ENCODE measurements at regions not wholly inside any gene's neighbourhood (a gene's known extent, or its start where the extent isn't known, plus 50 kb on each side); places are given as distances from the start of the nearest gene placed in this dataset.

DNA sequence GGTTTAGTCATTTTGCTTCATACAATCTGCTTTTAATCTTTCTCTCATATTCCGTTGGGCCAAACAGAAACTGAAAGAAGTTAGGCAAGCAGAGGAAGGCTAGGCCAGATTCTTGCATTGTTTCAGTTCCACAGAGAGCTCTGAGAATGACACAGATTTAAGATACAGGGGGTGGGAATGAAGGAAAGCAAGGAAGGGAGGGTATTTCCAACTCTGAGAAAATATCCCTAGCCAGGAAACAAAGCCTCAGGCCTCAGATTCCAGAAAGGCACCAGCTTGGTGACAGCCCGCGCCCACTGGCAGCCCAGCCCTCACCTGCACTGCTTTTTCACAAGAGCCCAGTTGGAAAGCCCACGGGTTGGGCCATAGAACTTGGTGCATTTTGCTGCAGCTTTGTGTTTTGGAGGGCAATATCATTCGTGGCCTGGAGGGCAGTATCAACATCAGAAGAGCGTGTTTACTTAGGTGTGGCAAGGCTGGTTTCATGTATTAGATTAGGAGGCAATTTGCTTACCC is 63.5 kb downstream of the ENC1 start:
- no peak for DNase-seq (ENCODE audit: low spot score)

DNA sequence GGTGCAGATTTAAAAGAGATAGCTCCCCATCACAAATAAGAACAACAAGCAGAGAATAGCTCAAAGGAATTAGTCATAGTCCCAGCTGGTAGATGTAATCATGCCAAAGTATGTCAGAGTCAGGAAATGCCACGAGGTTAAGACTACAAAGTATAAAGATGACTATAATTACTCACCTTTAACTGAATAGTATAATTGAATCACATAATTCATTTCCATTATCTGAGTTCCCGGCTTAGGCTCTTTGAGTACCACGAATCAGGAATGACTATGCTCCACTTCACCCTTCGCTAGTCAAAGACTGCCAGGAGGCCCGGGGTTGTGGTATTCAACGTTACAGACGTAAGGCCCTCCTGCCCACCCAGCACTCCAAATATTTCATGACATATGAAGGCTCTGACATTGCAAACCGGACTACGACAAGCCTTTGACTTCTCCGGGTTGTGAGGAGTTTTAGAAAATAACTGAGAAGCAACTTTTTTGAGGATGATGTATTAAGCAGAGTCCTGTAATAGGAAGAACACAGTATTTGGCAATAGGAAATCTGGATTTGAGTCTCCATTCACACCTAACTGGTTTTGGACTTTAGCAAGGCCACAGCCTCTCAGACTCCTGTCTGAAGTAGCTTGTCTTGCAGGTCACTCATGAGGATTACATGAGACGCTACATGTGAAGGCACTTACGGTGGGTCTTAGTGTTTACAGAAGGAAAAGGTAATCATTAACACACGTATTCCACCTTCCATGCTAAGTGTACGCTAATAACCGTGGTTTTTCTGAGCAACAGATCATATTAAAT is 64.6 kb downstream of the ENC1 start:
- DNase-seq (ENCODE audit: low spot score): no peak

DNA sequence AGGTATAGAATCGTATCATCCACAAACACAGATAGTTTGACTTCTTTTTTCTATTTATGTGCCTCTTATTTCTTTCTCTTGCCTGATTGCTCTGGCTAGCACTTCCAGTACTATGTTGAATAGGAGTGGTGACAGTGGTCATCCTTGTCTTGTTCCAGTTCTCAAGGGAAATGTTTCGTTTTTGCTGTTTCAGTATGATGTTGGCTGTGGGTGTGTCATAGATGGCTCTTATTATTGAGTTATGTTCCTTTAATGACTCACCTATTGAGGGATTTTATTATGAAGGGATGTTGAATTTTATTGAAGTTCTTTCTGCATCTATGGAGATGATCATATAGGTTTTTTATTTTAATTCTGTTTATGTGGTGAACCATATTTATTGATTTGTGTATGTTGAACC is 70.3 kb downstream of the ENC1 start:
- no peak for DNase-seq (ENCODE audit: low spot score)

DNA sequence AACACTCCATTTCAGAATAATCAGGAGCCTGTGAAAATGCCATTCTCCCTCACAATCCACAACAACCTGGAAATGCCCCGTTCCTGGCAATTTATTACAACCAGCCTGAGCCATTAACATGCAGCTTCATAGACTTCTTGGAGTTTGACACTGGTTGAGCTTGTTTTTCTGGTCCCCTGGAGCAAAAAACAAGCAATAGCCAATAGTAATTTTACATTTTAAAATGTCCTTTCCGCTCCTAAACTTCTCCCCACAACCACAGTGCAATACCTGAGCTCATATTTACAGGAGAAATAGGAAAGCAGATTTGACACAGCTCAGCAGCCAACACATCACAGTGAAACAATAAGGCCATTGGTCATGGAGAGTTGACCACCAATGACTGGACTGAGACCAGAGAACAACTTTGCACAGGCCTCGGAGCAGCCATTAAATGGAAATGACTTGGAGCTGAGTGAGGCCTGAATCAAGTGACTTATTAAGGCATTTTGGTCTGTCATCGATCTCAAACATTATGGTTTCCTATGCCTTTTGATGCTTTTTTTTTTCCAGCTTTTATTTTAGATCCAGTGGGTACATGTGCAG is 73.0 kb downstream of the ENC1 start:
- DNase-seq (ENCODE audit: low spot score): peak; percentile 30

DNA sequence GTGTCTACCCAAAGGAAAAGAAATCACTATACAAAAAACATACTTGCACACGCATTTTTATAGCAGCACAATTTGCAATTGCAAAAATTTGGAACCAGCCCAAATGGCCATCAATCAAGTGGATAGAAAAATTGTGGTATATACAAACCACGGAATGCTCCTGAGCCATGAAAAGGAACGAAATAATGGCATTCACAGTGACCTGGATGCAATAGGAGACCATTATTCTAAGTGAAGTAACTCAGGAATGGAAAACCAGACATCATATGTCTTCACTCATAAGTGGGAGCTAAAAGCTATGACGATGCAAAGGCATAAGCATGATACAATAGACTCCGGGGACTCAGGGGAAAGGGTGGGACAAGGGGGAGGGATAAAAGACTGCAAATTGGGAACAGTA is 78.4 kb downstream of the ENC1 start:
- no peak for DNase-seq (ENCODE audit: low spot score)

DNA sequence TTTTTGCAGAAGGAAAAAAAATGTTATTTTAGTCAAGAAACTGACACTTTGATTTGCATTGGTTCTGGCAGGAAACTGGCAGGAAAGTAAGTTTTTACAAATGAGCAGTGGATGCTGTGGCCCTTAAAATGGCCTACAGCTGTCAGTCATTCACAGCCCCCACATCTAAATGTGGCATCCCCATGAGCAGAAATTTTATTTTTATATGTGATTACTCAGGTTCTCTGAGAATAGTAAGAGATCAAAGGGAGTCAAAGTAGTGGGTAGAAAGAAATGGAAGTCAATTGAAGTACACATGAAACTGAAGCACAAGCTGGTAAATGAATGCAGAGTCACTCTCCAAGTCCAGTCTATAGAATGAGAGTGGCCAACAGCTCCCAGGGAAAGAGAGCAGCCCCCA is 80.3 kb downstream of the ENC1 start:
- no peak for DNase-seq (ENCODE audit: low spot score)

DNA sequence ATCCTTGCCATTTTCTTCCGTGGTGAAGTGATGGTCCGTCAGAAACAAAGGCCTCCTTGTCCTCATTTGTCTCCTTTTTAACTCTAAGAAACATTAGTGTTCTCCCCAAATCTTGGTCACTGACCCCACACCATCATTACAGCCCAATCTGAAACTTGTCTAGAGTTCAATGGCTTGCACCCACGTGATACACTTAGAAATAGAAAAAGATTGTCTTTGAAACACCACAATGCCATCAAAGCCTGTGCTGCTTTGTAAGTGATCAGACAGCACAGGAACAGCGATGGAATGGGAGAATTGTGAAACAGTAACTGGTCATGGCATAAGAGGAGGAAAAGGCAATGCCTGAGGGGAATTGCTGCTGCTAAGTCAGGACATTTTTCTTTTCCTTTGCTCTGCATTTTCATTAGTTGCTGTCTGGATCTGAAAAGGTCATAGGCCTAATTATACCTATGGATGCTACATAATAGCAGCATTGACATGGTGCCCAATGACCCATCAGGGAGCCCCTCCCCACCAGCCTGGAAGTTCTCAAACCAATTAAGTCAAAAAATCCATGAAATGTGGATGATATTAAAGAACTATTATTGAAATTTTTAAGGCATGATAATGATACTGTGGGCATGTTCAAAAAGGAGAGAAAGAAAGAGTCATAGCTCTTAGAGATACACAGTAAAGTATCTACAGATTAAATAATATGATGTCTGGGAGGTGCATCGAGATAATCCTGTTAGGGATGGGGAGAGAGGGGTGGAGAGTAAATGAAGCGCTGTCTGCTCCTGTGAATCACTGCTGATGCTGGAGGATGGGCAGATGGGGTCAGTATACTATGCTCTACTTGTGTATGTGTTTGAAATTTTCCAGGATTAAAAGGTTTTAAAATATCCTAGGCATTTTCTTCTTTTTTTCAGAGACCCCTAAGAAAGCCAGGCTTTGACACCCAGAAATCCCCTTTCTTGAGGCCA is 83.6 kb downstream of the ENC1 start:
- DNase-seq (ENCODE audit: low spot score): no peak

DNA sequence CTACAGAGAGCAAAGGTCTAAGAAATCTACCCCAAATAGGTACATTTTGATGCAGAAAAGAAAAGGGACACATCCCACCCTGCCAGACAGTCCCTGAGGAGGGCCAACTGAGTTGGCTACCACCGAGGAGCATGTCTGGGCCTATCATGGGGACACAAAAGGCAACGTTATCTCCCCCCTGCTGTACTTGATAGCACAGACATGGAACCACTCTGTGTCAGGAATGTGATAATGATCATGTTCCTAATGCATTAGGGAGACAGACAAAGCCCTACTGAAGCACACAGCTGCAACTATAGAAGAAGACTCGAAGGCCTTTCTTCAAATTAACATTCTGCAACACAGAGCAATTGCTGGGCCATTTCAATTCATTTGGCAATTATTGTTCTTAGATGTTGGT is 84.5 kb downstream of the ENC1 start:
- DNase-seq (ENCODE audit: low spot score): no peak

DNA sequence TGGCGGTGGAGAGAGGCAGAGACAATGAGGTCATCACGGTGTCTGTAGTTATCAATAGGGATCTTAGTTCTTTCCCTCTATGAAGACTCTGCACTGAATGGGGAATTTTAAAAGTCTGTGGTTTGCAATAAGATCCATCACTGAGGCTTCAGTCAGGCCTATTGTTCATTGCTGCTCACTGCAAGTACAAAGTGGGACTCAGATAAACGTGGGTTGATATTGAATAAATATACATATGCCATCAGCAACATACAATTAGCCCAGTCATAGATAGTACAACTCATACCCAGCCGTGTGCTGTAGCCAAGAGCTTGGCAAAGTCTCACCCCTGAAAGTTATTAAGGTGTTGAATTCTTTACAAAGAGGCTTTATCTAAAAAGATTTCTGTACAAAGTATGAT is 88.4 kb downstream of the ENC1 start:
- DNase-seq (ENCODE audit: low spot score): no peak

DNA sequence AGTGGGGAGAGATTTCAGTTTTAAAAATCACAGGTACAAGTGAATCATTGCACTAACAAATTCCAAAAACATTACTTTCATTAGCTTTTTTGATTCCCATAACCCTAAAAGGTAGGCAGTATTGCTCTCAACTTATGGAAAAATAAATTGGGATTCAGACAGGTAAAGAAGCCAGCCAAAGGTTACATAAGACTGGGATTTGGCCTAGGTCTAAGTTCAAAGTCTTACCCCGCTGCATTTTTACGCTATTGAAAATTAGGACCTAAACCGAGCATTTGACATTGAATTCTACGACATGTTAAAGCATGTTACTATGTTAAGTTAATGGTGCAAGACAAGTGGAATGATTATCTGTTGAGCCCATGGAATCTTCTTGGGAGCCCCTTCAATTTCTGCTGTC is 89.6 kb downstream of the ENC1 start:
- DNase-seq (ENCODE audit: low spot score): no peak

DNA sequence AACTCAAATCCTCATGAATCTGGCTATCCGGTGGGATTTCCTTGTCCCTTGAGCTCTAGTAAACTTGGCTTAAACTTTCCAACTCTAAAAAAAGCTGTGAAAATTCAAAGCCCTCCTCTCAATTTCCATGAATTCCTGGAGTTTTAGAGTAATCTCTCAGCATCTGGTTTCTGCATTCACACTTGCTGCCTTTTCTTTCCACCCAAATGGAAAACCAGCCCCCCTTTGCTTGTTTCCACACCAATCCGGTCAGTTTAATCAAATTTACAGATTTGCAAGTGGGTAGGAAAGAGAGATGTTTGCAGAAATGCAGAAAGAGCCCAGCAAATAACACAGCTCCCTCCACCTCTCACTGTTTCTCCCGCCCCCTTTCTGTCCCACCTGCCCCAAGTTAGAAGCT is 91.1 kb downstream of the ENC1 start:
- DNase-seq (ENCODE audit: low spot score): no peak

DNA sequence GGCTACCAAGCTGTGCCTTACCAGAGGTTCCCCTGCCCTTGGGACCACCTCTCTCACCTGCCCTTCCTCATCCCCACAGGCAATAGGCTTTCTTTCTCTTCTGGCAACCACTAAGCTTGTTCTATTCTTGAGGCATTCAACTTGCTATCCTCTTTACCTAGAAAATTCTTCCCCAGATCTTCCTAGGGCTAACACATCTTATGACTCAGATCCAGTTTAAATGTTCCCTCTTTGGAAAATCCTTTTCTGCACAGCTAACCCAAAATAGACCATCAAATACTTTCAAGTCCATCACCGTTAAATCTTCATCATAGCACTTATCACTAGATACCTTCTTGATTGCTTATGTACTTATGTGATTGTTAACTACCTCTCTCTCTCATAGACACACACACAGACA is 93.7 kb downstream of the ENC1 start:
- DNase-seq (ENCODE audit: low spot score): no peak

DNA sequence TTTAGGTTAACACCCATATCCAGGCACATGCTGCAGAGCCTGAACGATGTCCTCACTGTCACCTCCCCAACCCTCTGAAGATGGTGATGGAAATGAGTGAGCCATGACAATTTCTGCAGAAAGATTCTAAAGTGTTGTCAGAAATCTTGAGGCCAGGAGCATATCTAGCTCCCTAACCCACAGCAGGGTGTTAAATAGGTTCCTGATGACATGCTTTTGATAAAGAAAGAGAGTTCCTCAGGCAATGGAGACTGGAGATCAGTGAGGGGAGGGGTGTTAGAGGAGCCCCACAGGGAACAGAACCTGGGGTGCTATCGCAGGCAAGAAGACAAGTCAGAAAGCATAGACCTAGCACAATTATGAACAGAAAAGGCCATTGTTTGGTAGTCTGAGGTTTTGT is 95.7 kb downstream of the ENC1 start:
- DNase-seq (ENCODE audit: low spot score): no peak

DNA sequence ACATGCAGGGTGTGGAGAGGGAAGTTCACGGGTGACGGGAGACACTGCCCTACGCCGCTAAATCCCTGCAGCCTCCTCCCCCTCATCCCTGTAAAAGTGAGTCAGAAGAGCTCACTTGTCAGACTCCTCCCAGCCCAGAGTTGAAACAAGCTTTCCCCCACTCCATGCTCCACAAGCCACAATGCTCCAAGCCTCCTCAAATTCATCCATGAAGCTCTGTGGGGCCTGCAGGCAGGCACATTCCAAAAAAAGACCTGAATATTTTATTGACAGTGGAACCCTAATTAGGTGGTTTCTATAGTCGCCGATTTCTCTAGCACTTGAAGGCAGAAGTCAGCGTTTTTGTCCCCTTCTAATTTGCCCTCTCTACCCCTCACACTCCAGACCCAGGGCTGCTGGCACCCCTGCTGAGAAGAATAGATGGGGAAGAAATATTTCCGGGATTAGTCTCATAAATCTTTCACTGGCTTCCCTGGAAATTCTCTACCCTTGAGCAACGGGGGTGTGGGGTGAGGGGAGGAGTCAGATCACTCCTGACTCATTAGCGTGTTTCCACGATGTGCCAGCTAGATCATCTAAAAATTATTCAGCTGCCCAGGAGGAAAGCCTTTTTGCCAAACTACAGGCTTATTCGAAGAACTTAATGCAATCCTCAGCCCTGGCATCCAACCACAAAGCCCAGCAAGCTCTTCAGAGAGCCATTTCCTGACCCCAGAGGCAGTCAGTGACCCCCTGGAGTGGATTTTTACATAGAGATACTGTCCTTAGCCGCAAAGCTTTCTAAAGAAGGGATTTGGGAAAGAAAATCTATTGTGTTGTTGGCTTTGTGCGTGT is 97.1 kb downstream of the ENC1 start:
- DNase-seq (ENCODE audit: low spot score): peak; percentile 57

DNA sequence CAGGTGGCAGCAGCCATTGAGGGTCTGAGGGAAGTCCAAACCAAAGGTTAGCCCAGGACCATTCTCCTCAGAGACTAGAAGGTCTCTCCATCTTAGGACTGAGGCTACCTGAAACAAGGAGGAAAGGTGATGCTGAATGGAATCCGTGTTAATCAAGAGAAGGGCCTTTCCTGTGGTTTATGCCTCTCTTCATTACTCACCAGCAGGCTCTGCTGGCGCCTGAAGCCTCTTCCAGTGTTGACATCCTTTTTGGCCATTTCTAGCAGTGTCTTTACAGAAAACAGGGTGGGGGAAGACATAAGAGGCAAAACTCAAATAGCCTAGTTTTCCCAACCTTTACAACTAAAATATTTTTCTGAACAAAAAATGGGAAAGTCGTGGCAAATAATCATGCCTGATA is 98.0 kb downstream of the ENC1 start:
- DNase-seq (ENCODE audit: low spot score): no peak

DNA sequence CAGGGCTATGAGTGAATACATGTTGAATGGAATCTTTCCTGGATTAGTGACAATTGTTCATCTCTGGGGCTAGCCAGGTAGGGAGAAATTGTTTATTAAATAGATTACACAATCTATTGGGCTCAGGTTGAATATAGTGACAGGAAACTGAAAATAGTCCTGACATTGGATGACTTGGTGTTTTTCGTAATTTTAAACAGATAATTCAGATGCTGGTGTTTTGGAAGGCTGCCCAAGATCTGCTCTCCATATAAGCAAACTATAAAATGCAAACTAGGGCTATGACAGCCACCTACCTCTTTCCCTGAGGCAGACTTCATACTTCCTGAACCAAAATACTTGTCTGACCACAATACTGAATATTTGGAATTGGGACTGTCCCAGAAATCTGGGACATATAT is 99.1 kb downstream of the ENC1 start:
- no peak for DNase-seq (ENCODE audit: low spot score)

DNA sequence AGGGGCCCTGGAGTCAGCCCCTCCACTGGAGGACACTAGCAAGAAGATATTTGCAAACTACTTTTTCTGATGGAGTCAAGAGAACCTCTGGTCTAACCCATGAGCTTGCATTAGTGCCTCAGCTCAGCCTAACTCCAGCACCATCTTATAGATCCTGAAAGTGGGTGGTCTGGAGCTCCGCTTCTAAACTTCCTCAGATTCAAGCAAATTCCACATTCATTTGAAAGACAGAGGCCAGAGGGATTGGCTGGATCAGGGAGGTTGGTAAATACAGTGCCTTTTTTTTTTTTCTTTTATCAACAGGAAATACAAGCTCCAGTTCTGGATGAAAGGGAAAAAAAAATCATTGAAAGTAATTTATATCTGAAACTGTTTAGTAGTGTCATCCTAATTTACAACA is 99.9 kb downstream of the ENC1 start:
- peak; percentile 43 for DNase-seq (ENCODE audit: low spot score)

DNA sequence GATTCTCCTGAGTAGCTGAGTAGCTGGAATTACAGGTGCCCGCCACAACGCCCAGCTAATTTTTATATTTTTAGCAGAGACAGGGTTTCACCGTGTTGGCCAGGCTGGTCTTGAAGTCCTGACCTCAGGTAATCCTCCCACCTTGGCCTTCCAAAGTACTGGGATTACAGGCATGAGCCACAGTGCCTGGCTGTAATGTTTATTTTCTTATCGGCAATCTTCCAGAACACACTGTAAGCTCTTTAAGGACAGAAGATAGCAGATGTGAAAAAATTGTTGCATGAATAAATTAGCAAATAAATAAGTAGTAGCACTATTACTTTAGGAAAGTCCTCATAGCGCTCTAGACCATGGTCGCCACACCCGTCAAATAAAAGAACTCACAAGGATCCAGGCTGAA is 100.5 kb downstream of the ENC1 start:
- DNase-seq (ENCODE audit: low spot score): no peak

DNA sequence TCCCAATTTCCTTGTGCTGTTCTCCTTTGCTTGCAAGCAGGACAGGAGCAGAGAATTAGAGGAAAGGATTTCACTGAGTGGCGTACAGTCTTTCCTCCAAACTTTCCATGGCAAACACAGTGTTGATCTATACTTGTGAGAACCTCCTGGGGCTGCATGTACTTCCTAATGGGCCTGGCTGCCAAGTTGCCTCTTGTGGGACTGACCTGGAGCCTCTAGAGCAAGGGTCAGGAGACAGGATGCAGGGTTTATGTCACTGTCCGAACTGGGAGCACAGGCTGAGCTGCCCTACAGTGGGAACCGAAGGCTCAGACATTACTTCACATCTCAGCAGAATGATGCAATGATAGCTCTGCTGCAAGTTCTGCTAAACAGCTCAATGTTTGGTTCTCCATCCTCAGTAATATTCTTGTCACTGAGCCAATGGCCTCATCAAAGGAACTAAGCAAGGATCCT is 102.3 kb downstream of the ENC1 start:
- DNase-seq (ENCODE audit: low spot score): no peak

DNA sequence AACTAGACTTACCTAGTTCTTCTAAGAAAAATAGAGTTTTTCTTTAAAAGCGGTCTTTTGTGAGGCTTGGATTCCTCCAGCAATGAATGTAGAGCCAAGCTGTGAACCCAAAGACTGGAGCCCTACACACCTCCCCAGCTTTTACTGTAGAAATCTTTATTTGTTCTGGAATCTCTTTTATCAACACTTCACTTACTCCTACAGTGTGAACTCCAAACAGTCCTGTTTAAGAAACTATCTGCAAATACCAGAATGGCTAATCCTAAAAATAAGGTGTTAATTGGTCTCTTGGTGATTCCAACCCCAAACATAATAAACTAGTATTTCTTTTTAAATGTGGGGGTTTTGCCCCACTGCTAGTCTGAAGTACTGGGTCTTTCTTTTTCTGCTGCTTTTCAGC is 103.9 kb downstream of the ENC1 start:
- DNase-seq (ENCODE audit: low spot score): no peak

DNA sequence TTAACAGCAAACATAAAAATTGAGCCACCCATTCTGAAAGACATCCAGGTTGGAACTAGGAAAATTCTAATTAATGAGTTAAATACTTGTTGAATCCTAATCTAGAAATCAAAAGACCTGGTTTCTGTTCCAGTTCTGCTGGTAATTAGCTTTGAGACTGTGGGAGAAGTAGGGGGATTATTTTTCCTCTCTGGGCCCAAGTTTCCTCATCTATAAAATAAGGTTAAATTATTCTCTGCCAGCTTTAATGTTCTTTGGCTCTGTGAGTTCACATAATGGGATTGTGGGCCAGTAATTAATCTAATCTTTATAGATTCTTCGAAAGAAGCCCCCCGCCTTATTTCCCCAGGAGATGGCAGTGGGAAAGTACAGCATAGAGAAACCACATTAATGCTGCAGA is 104.6 kb downstream of the ENC1 start:
- no peak for DNase-seq (ENCODE audit: low spot score)
